H1 (cell line): ENCODE measurements at regions not wholly inside any gene's neighbourhood (a gene's known extent, or its start where the extent isn't known, plus 50 kb on each side); places are given as distances from the start of the nearest gene placed in this dataset.

Experiments used
- CTCF ChIA-PET: fragments of 300-600 bp; sonication (Branson Sonifier 250); formaldehyde crosslinking; loops from one replicate; lab custom pipeline; 2021; ENCODE audit not compliant: partially characterized antibody; lab: Charles Lee
- POLR2A ChIA-PET: fragments of 300-600 bp; sonication (Branson Sonifier 250); formaldehyde crosslinking; loops from one replicate; lab custom pipeline; 2021; ENCODE audit warnings: inconsistent platforms; ENCODE audit not compliant: partially characterized antibody; lab: Charles Lee
- DNase-seq, 2 experiments: peaks; one replicate each; pipeline versions ENCODE4 v3.0.0 to v3.0.0-alpha.2; 2010 to 2022; ENCODE audit warnings: low spot score in 2 of 2, low read depth in 1 of 2, mixed read lengths in 1 of 2
- FAIRE-seq: peaks from 2 replicates; lab custom pipeline; 2011; peaks lifted over from hg19 to GRCh38; lab: Jason Lieb, UNC
- H2AFZ ChIP-seq: 2 replicates; pipeline ENCODE4 v1.8.1; 2012; ENCODE audit warnings: low read length, inconsistent platforms
- H2AK5ac ChIP-seq: 2 replicates; pipeline ENCODE4 v1.6.1; 2013; ENCODE audit warnings: low read depth, low read length
- H2BK120ac ChIP-seq: replicated peaks from 2 replicates; pipeline ENCODE3; 2013; ENCODE audit warnings: low read depth, low read length, inconsistent platforms
- H2BK12ac ChIP-seq: 2 replicates; pipeline ENCODE4 v1.6.1; 2013; ENCODE audit warnings: low read depth, low read length
- H2BK15ac ChIP-seq: 2 replicates; pipeline ENCODE4 v1.6.1; 2013; ENCODE audit warnings: low read length
- H2BK20ac ChIP-seq: 2 replicates; pipeline ENCODE4 v1.6.1; 2013; ENCODE audit warnings: low read length
- H2BK5ac ChIP-seq: 2 replicates; pipeline ENCODE4 v1.6.1; 2013; ENCODE audit warnings: low read depth, low read length
- H3K14ac ChIP-seq: 2 replicates; pipeline ENCODE4 v1.6.1; 2013; ENCODE audit warnings: inconsistent platforms; ENCODE audit not compliant: insufficient read length
- H3K18ac ChIP-seq: 2 replicates; pipeline ENCODE4 v1.6.1; 2013; ENCODE audit warnings: low read length; ENCODE audit errors: extremely low read depth
- H3K23ac ChIP-seq: 2 replicates; pipeline ENCODE4 v1.6.1; 2013; ENCODE audit warnings: inconsistent platforms; ENCODE audit not compliant: insufficient read length
- H3K23me2 ChIP-seq: 2 replicates; pipeline ENCODE4 v1.6.1; 2013; ENCODE audit warnings: low read depth, low read length
- H3K27ac ChIP-seq: 2 replicates; pipeline ENCODE4 v1.6.1; 2011; ENCODE audit warnings: low read depth, low read length, inconsistent platforms
- H3K27me3 ChIP-seq, 4 experiments: replicated peaks in 1 of 4; 1 replicate in 1 of 4; 2 replicates in 3 of 4; pipeline versions ENCODE4 v1.6.1 to v1.8.1; 2011 to 2013; ENCODE audit warnings: low read length in 3 of 4, mild to moderate bottlenecking in 3 of 4, inconsistent platforms in 2 of 4, mixed read lengths in 2 of 4, moderate library complexity in 1 of 4; ENCODE audit not compliant: control insufficient read depth in 3 of 4, insufficient read depth in 3 of 4; ENCODE audit errors: extremely low read depth in 1 of 4
- H3K36me3 ChIP-seq, 4 experiments: 2 replicates each; pipeline versions ENCODE4 v1.6.1 to v1.8.1; 2011 to 2013; ENCODE audit warnings: mild to moderate bottlenecking in 4 of 4, low read length in 3 of 4, moderate library complexity in 2 of 4, control low read depth in 1 of 4, inconsistent platforms in 1 of 4; ENCODE audit not compliant: insufficient read depth in 4 of 4, control insufficient read depth in 2 of 4
- H3K4ac ChIP-seq: replicated peaks from 2 replicates; pipeline ENCODE3; 2013; ENCODE audit warnings: low read length, low read depth, mixed read lengths, inconsistent platforms; ENCODE audit not compliant: insufficient read length
- H3K4me1 ChIP-seq, 4 experiments: replicated peaks in 1 of 4; 1 replicate in 1 of 4; 2 replicates in 3 of 4; pipeline versions ENCODE4 v1.6.1 to v1.8.1; 2011 to 2013; ENCODE audit warnings: low read length in 3 of 4, inconsistent platforms in 2 of 4, mixed read lengths in 1 of 4; ENCODE audit not compliant: insufficient read depth in 4 of 4, control insufficient read depth in 3 of 4
- H3K4me2 ChIP-seq, 2 experiments: 2 replicates each; pipeline versions ENCODE4 v1.6.1 to v1.8.1; 2011 to 2013; ENCODE audit warnings: low read depth in 2 of 2, low read length in 2 of 2, control low read depth in 1 of 2, inconsistent platforms in 1 of 2, mild to moderate bottlenecking in 1 of 2; ENCODE audit not compliant: insufficient read depth in 1 of 2
- H3K4me3 ChIP-seq, 4 experiments: fragments of 200-600, 300-600 bp in 1 of 4; sonication (generic), shearing (Covaris generic), sonication (Bioruptor Twin) in 1 of 4; 2 replicates each; pipeline versions ENCODE4 v1.5.1 to v1.8.1; 2011 to 2016; ENCODE audit warnings: low read length in 4 of 4, low read depth in 3 of 4, control low read depth in 2 of 4, inconsistent platforms in 2 of 4, mild to moderate bottlenecking in 2 of 4, mixed read lengths in 1 of 4, moderate library complexity in 1 of 4; ENCODE audit not compliant: insufficient read depth in 2 of 4; ENCODE audit errors: extremely low read depth in 1 of 4
- H3K56ac ChIP-seq: replicated peaks from 2 replicates; pipeline ENCODE3; 2013; ENCODE audit warnings: low read depth, mild to moderate bottlenecking, mixed read lengths, low read length, inconsistent platforms; ENCODE audit not compliant: insufficient read length
- H3K79me1 ChIP-seq: 2 replicates; pipeline ENCODE4 v1.6.1; 2013; ENCODE audit warnings: low read depth, low read length, control low read depth
- H3K79me2 ChIP-seq, 2 experiments: 2 replicates each; pipeline versions ENCODE4 v1.6.1 to v1.8.1; 2012 to 2013; ENCODE audit warnings: low read length in 2 of 2, mild to moderate bottlenecking in 2 of 2, inconsistent platforms in 1 of 2; ENCODE audit not compliant: insufficient read depth in 2 of 2, control insufficient read depth in 1 of 2
- H3K9ac ChIP-seq, 4 experiments: replicated peaks in 1 of 4; 1 replicate in 1 of 4; 2 replicates in 3 of 4; pipeline versions ENCODE4 v1.6.1 to v1.8.1; 2011 to 2013; ENCODE audit warnings: low read depth in 3 of 4, low read length in 3 of 4, control low read depth in 2 of 4, mild to moderate bottlenecking in 2 of 4, moderate library complexity in 2 of 4, inconsistent platforms in 1 of 4; ENCODE audit errors: extremely low read depth in 1 of 4
- H3K9me3 ChIP-seq, 2 experiments: 2 replicates each; pipeline versions ENCODE4 v1.6.1 to v1.8.1; 2012 to 2013; ENCODE audit warnings: mild to moderate bottlenecking in 2 of 2, moderate library complexity in 2 of 2, control low read depth in 1 of 2, inconsistent platforms in 1 of 2, low read depth in 1 of 2, low read length in 1 of 2, mixed read lengths in 1 of 2; ENCODE audit not compliant: insufficient read depth in 2 of 2
- H4K20me1 ChIP-seq, 2 experiments: replicated peaks in 1 of 2; 2 replicates each; pipeline versions ENCODE3 to v1.8.1; 2011 to 2013; ENCODE audit warnings: inconsistent platforms in 2 of 2, low read length in 2 of 2, mild to moderate bottlenecking in 1 of 2; ENCODE audit not compliant: insufficient read depth in 2 of 2, control insufficient read depth in 1 of 2
- H4K5ac ChIP-seq: 2 replicates; pipeline ENCODE4 v1.6.1; 2013; ENCODE audit warnings: low read length, low read depth, mixed read lengths, inconsistent platforms; ENCODE audit not compliant: insufficient read length
- H4K8ac ChIP-seq: 2 replicates; pipeline ENCODE4 v1.8.0; 2013; ENCODE audit warnings: mild to moderate bottlenecking, moderate library complexity, low read length, inconsistent platforms; ENCODE audit not compliant: insufficient read depth; ENCODE audit errors: extremely low read depth
- H4K91ac ChIP-seq: replicated peaks from 2 replicates; pipeline ENCODE3; 2013; ENCODE audit warnings: low read length, mixed read lengths, inconsistent platforms; ENCODE audit not compliant: insufficient read length
- BCL11A ChIP-seq, 2 experiments: IDR thresholded peaks; one replicate each; pipeline ENCODE4 v1.6.1; 2011; ENCODE audit warnings: low read depth in 2 of 2, low read length in 2 of 2, mild to moderate bottlenecking in 2 of 2
- CHD2 ChIP-seq: IDR thresholded peaks from 2 replicates; pipeline ENCODE4 v1.6.1; 2012; ENCODE audit warnings: low read length, improper control_type of control experiment
- GABPA ChIP-seq: IDR thresholded peaks from 2 replicates; pipeline ENCODE4 v1.6.1; 2011; ENCODE audit warnings: mild to moderate bottlenecking, low read length, moderate library complexity, borderline replicate concordance; ENCODE audit not compliant: insufficient read depth
- GTF2F1 ChIP-seq: IDR thresholded peaks from 2 replicates; pipeline ENCODE4 v1.6.1; 2012; ENCODE audit warnings: low read depth, low read length, improper control_type of control experiment, borderline replicate concordance
- KDM1A ChIP-seq: fragments of 200-600, 300-600 bp; sonication (generic); IDR thresholded peaks from 2 replicates; pipeline ENCODE4 v1.7.1; 2016; ENCODE audit warnings: mild to moderate bottlenecking, low read length, borderline replicate concordance
- POU5F1 ChIP-seq: IDR thresholded peaks from 2 replicates; pipeline ENCODE4 v1.6.1; 2011; ENCODE audit warnings: low read depth, mild to moderate bottlenecking, low read length, moderate library complexity
- RNF2 ChIP-seq: fragments of 200-900, 300-1000 bp; sonication (generic); IDR thresholded peaks from 2 replicates; pipeline ENCODE4 v1.7.1; 2016; ENCODE audit warnings: borderline replicate concordance, low read depth, mild to moderate bottlenecking, antibody characterized with exemption, low read length; ENCODE audit not compliant: poor library complexity, severe bottlenecking; ENCODE audit errors: missing control alignments
- SAP30 ChIP-seq: fragments of 300-600 bp; sonication (generic); IDR thresholded peaks from 2 replicates; pipeline ENCODE4 v1.7.1; 2012; ENCODE audit warnings: low read length, moderate library complexity, mild to moderate bottlenecking, inconsistent platforms; ENCODE audit not compliant: insufficient read depth, insufficient replicate concordance
- SP1 ChIP-seq: IDR thresholded peaks from 2 replicates; pipeline ENCODE4 v1.6.1; 2011; ENCODE audit warnings: low read depth, low read length
- SP4 ChIP-seq: IDR thresholded peaks from 2 replicates; pipeline ENCODE4 v1.6.1; 2012; ENCODE audit warnings: low read length, inconsistent platforms
- WGBS, 2 experiments: shearing (Covaris generic) in 1 of 2; methylation state at CpG; one replicate each; pipeline versions ENCODE4 v1.1.6 to v1.1.7; 2013 to 2015; ENCODE audit warnings: low lambda C conversion rate in 2 of 2, mixed read lengths in 2 of 2, inconsistent platforms in 1 of 2, low coverage in 1 of 2, missing lambda C conversion rate in 1 of 2; ENCODE audit not compliant: insufficient replicate concordance in 2 of 2, insufficient coverage in 1 of 2, insufficient read length in 1 of 2; ENCODE audit errors: extremely low coverage in 1 of 2, missing lambda C conversion rate in 1 of 2; 5-methylcytosine and 5-hydroxymethylcytosine counted together
- TF ChIP-seq, protein P1 (sequence below): IDR thresholded peaks from 2 replicates; pipeline ENCODE4 v1.6.1; 2012; ENCODE audit warnings: inconsistent platforms

DNA sequence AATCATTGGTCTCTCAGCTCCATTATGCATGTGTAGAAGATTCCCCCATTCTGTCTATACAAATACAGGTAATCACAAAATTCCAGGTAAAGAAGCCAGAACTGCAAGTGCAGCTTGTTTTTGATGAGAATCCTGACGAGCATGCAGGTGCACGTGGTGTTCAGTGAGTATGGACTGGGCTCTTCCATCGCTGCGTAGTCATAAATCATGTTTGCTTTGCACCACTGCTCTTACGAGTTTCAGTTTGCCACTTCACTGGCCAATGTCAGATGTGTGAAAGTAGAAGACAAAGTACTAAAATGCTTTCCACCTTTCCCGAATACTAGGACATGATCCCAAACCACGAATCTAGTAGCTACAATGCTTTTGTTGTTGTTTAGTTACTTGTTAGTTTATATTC, 390.7 kb downstream of the LIG4 start:
- H3K9ac ChIP-seq = no peak overlapping the region
- H2BK120ac ChIP-seq = no peak overlapping the region
- H2BK5ac ChIP-seq = no peak overlapping the region
- no peak overlapping the region for H3K4me2 ChIP-seq
- no peaks in the 10 kb centered on the region for H3K79me1 ChIP-seq
- H3K27me3 ChIP-seq = no peaks in the 10 kb centered on the region
- H3K23me2 ChIP-seq = no peaks in the 10 kb centered on the region; the same call in 1 of the 2 replicates
- no peak overlapping the region for H3K14ac ChIP-seq
- H4K5ac ChIP-seq = no peak overlapping the region
- no peak for FAIRE-seq
- no peak overlapping the region for H3K27ac ChIP-seq
- H3K23ac ChIP-seq = no peak overlapping the region
- no peaks in the 10 kb centered on the region for H4K20me1 ChIP-seq
- no peak overlapping the region for H4K8ac ChIP-seq
- H3K4me1 ChIP-seq = peaks cover 0 to 4% (median 4%) of the 10 kb centered on the region in 4 experiments; a peak in 3 of 7 replicates
- H3K9me3 ChIP-seq = no peaks in the 10 kb centered on the region
- H3K18ac ChIP-seq = no peak overlapping the region
- 93% methylated on average over 7 of the region's 7 CpGs; no CpG with 5 or more reads in 1 of the 2 experiments for WGBS, 2 experiments
- H2BK12ac ChIP-seq = no peak overlapping the region
- no peak overlapping the region for H2AFZ ChIP-seq
- POLR2A ChIA-PET = no interaction called here
- no peak overlapping the region for H2BK15ac ChIP-seq
- H3K4ac ChIP-seq = no peak overlapping the region
- H4K91ac ChIP-seq = no peak overlapping the region
- H3K56ac ChIP-seq = no peak overlapping the region
- no peak for DNase-seq
- CTCF ChIA-PET = interaction anchor here (2.0 kb wide), 1 partner anchor 331 kb away, joined by 5 read pairs; no protein-coding TSS in a partner anchor
- H3K79me2 ChIP-seq = no peaks in the 10 kb centered on the region; a peak in 1 of 4 replicates
- no peak overlapping the region for H2BK20ac ChIP-seq
- no peak overlapping the region for H2AK5ac ChIP-seq
- H3K36me3 ChIP-seq = no peaks in the 10 kb centered on the region; a peak in 1 of 8 replicates
- no peak overlapping the region for H3K4me3 ChIP-seq
- no peak for TF ChIP-seq KDM1A
- no peak for TF ChIP-seq SAP30
- TF ChIP-seq GTF2F1 = no peak
- TF ChIP-seq SP1 = no peak
- TF ChIP-seq BCL11A (IDR thresholded peaks at IDR 0.05; ENCODE audit: low read depth in 2 of 2, low read length in 2 of 2) = no peak
- TF ChIP-seq POU5F1 = no peak
- no peak for TF ChIP-seq SP4
- TF ChIP-seq, protein P1, sequence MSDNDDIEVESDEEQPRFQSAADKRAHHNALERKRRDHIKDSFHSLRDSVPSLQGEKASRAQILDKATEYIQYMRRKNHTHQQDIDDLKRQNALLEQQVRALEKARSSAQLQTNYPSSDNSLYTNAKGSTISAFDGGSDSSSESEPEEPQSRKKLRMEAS = no peak
- TF ChIP-seq CHD2 = no peak
- no peak for TF ChIP-seq GABPA
- TF ChIP-seq RNF2 = no peak
